HG03439 (cell line): ENCODE measurements at regions not wholly inside any gene's neighbourhood (a gene's known extent, or its start where the extent isn't known, plus 50 kb on each side); places are given as distances from the start of the nearest gene placed in this dataset.

Experiments used
- ATAC-seq: cut with Tn5 transposase; IDR thresholded peaks from one replicate; pipeline ENCODE4 v1.9.1; 2021; ENCODE audit warnings: mild to moderate bottlenecking, moderate library complexity; ENCODE audit not compliant: unreplicated experiment

GRCh38 chr5:116389601-116390000 lies 185.0 kb downstream of the SEMA6A start:
- ATAC-seq = no peak

GRCh38 chr5:116388564-116389258 lies 185.9 kb downstream of the SEMA6A start:
- no peak for ATAC-seq

- no peak for ATAC-seq
Measured at GRCh38 chr5:116387738-116388137, 186.9 kb downstream of the SEMA6A start.

- ATAC-seq = no peak
Measured at GRCh38 chr5:116386633-116387032, 188.0 kb downstream of the SEMA6A start.

GRCh38 chr5:116382874-116383266 lies 191.8 kb downstream of the SEMA6A start:
- no peak for ATAC-seq

- no peak for ATAC-seq
Measured at GRCh38 chr5:116382032-116382873, 192.4 kb downstream of the SEMA6A start.

GRCh38 chr5:116381201-116381600 lies 193.4 kb downstream of the SEMA6A start:
- no peak for ATAC-seq

- no peak for ATAC-seq
Measured at GRCh38 chr5:116380621-116381020, 194.0 kb downstream of the SEMA6A start.

- no peak for ATAC-seq
Measured at GRCh38 chr5:116379306-116379705, 195.3 kb downstream of the SEMA6A start.

- no peak for ATAC-seq
Measured at GRCh38 chr5:116378777-116379121, 195.9 kb downstream of the SEMA6A start.

GRCh38 chr5:116378007-116378776 lies 196.4 kb downstream of the SEMA6A start:
- ATAC-seq = no peak

- ATAC-seq = no peak
Measured at GRCh38 chr5:116377276-116378006, 197.2 kb downstream of the SEMA6A start.

- ATAC-seq = no peak
Measured at GRCh38 chr5:116375926-116376325, 198.7 kb downstream of the SEMA6A start.

- ATAC-seq = peak; percentile 65
Measured at GRCh38 chr5:116374434-116374852, 200.2 kb downstream of the SEMA6A start.

- no peak for ATAC-seq
Measured at GRCh38 chr5:116372931-116373597, 201.6 kb downstream of the SEMA6A start.

GRCh38 chr5:116371935-116372334 lies 202.7 kb downstream of the SEMA6A start:
- ATAC-seq = no peak

GRCh38 chr5:116371431-116371830 lies 203.2 kb downstream of the SEMA6A start:
- no peak for ATAC-seq

GRCh38 chr5:116370886-116371285 lies 203.7 kb downstream of the SEMA6A start:
- ATAC-seq = no peak

GRCh38 chr5:116370149-116370548 lies 204.5 kb downstream of the SEMA6A start:
- no peak for ATAC-seq

GRCh38 chr5:116365006-116365496 lies 209.6 kb downstream of the SEMA6A start:
- peak; percentile 90 for ATAC-seq
